ENCODE measurements at regions not wholly inside any gene's neighbourhood (a gene's known extent, or its start where the extent isn't known, plus 50 kb on each side); places are given as distances from the start of the nearest gene placed in this dataset.

GRCh38 chr17:68733241-68734176, 132.3 kb upstream of the FAM20A start:
- TF ChIP-seq, protein P1, sequence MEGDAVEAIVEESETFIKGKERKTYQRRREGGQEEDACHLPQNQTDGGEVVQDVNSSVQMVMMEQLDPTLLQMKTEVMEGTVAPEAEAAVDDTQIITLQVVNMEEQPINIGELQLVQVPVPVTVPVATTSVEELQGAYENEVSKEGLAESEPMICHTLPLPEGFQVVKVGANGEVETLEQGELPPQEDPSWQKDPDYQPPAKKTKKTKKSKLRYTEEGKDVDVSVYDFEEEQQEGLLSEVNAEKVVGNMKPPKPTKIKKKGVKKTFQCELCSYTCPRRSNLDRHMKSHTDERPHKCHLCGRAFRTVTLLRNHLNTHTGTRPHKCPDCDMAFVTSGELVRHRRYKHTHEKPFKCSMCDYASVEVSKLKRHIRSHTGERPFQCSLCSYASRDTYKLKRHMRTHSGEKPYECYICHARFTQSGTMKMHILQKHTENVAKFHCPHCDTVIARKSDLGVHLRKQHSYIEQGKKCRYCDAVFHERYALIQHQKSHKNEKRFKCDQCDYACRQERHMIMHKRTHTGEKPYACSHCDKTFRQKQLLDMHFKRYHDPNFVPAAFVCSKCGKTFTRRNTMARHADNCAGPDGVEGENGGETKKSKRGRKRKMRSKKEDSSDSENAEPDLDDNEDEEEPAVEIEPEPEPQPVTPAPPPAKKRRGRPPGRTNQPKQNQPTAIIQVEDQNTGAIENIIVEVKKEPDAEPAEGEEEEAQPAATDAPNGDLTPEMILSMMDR (IDR thresholded peaks at IDR 0.05), result no peak
- peak overlapping the region; percentile 7 to 51 for H3K27ac ChIP-seq
- H3K36me3 ChIP-seq, result no peaks in the 10 kb centered on the region
- H3K9me3 ChIP-seq, result no peaks in the 10 kb centered on the region
- peak; percentile 32 for ATAC-seq (ENCODE audit: insufficient number of reproducible peaks, low FRiP score, low read depth)
- H3K27me3 ChIP-seq (replicated peaks; ENCODE audit: insufficient read depth), result no peaks in the 10 kb centered on the region
- no peak for DNase-seq (ENCODE audit: low spot score)
- H3K4me1 ChIP-seq (ENCODE audit: control insufficient read depth in 1 of 2, low read depth in 2 of 2), result peaks cover 19 to 38% of the 10 kb centered on the region in 2 donors
- H3K4me3 ChIP-seq, result peak overlapping the region; percentile 28

DNA sequence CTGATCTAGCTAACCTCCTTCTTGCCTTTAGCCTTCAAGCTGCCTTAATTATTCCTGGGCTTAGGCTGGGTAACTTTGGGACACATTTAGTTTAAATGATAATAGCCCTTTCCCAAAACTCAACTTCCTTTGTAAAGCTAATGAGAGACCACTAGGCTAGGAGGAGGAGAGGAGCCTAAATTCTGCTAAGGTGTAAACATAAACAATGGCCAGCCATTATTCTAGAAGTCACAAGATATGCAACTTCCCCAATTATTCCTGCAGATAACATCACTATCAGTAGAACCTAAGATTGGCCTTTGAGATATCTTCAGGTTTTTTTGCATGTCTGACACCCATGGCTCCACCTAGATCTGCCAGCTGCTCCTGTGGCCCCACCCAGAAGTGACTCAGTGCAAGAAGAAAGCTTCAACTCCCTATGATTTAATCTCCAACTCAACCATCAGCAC, 131.2 kb upstream of the FAM20A start:
- Histone ChIP-seq H3K4me1 (ENCODE audit: control insufficient read depth in 1 of 2, low read depth in 2 of 2) (peaks cover 19 to 33% of the 10 kb centered on the region in 2 donors), H3K9me3 (no peaks in the 10 kb centered on the region), H3K27ac (peak overlapping the region in 1 of 2 donors; percentile 0), H3K27me3 (replicated peaks; ENCODE audit: insufficient read depth) (no peaks in the 10 kb centered on the region), H3K36me3 (no peaks in the 10 kb centered on the region), H3K4me3 (no peak overlapping the region)
- ATAC-seq (ENCODE audit: insufficient number of reproducible peaks, low FRiP score, low read depth) (no peak), DNase-seq (ENCODE audit: low spot score) (no peak)
- TF ChIP-seq, protein P1 (IDR thresholded peaks at IDR 0.05), result no peak

DNA sequence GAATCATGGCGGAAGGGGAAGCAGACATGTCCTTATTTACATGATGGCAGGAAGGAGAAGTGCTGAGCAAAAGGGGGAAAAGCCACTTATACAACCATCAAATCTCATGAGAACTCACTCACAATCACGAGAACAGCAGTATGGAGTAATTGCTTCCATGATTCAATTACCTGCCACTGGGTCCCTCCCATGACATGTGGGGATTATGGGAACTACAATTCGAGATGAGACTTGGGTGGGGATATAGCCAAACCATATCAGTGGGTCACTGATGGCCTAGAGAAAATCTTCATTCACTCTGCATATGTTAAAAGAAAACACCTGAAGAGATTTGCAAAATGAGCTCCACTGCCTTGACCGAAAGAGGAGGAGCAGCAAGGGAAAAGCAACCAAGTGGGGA, 130.3 kb upstream of the FAM20A start:
- H3K27me3 ChIP-seq (replicated peaks; ENCODE audit: insufficient read depth), result no peaks in the 10 kb centered on the region
- H3K4me3 ChIP-seq, result no peak overlapping the region
- no peaks in the 10 kb centered on the region for H3K36me3 ChIP-seq
- no peaks in the 10 kb centered on the region for H3K9me3 ChIP-seq
- TF ChIP-seq, protein P1 (IDR thresholded peaks at IDR 0.05), result no peak
- ATAC-seq (ENCODE audit: insufficient number of reproducible peaks, low FRiP score, low read depth), result no peak
- H3K4me1 ChIP-seq (ENCODE audit: control insufficient read depth in 1 of 2, low read depth in 2 of 2), result peaks cover 19 to 33% of the 10 kb centered on the region in 2 donors
- no peak for DNase-seq (ENCODE audit: low spot score)
- no peak overlapping the region for H3K27ac ChIP-seq

DNA sequence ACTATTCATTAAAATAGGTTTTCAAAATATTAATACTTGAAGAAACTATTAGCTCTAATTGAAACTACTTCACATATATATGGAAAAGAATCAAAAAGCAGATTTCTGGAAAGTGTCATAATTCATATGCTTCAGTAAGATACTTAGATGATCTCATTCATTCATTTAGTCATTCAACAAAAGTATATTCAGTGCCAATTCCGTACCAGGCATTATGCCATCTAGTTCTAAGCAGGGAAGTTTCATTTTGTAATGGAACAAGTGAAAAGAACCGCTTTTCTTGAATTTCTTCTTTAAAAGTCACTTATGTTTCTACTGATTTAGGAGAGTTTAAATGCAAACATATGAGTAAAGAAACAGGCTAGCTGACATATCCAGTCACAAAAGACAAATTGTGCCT, 118.3 kb upstream of the FAM20A start:
- Histone ChIP-seq H3K27ac (no peak overlapping the region), H3K4me1 (ENCODE audit: control insufficient read depth in 1 of 2, low read depth in 2 of 2) (no peaks in the 10 kb centered on the region), H3K27me3 (replicated peaks; ENCODE audit: insufficient read depth) (no peaks in the 10 kb centered on the region), H3K4me3 (no peak overlapping the region), H3K36me3 (no peaks in the 10 kb centered on the region), H3K9me3 (no peaks in the 10 kb centered on the region)
- TF ChIP-seq, protein P1 (IDR thresholded peaks at IDR 0.05), result no peak
- ATAC-seq (ENCODE audit: insufficient number of reproducible peaks, low FRiP score, low read depth), result no peak
- DNase-seq (ENCODE audit: low spot score), result no peak

GRCh38 chr17:68718926-68719325, 117.8 kb upstream of the FAM20A start:
- TF ChIP-seq, protein P1 (IDR thresholded peaks at IDR 0.05), result no peak
- Histone ChIP-seq H3K4me3 (no peak overlapping the region), H3K9me3 (no peaks in the 10 kb centered on the region), H3K4me1 (ENCODE audit: control insufficient read depth in 1 of 2, low read depth in 2 of 2) (no peaks in the 10 kb centered on the region), H3K27ac (no peak overlapping the region), H3K36me3 (no peaks in the 10 kb centered on the region), H3K27me3 (replicated peaks; ENCODE audit: insufficient read depth) (no peaks in the 10 kb centered on the region)
- DNase-seq (ENCODE audit: low spot score) (no peak), ATAC-seq (ENCODE audit: insufficient number of reproducible peaks, low FRiP score, low read depth) (no peak)

Measured in thoracic aorta (tissue), 2 donors.